ENCODE measurements at regions not wholly inside any gene's neighbourhood (a gene's known extent, or its start where the extent isn't known, plus 50 kb on each side); places are given as distances from the start of the nearest gene placed in this dataset.

DNA sequence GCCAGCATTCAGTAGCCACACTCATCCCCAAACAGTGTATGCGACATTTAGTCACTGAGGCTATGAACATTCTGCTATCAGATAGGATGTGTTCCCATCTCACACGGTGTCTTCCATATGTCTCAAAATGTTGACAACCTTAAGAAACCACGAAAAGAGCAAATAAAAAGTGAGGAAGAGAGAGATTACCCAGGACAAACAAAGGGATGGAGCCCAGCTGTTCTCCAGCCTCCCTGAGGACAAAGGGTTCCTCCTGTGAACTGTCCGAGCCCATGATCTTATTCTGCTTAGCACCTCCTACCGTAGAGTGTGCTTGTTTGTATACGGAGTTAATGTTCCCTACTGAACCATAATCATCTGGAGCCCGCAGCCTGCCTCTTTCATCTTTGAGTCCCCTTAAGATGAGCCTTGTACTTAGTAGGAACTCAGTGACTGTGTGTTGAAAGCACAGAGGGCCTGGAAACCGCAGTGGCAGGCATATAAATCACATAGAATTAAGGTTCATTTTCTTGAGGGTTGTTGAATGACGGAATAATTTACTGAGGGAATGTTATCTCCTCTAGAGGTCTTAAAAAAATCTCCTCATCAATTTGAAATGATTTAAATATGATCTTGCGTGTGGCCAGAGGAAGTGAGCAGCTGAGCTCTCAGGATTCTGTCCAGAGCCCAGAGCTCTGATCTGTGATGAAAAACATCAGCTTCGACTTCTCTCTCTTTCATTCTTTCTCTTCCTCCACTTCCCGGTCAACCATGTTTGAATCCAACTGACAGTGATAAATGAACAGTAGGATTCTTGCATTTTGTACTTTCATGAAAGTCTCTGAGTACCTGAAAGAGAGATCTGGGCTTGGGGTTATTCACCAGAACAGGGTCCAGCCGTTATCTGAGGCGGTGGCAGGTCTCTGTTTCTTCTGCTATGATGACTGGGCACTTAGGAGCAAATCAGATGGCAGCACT, 200.5 kb downstream of the KLF5 start:
- H3K27me3 ChIP-seq, result no peaks in the 10 kb centered on the region
- no peak for TF ChIP-seq POLR2A (IDR thresholded peaks at IDR 0.05)
- H3K9me3 ChIP-seq, result no peaks in the 10 kb centered on the region
- peaks cover 0 to 9% (median 0%) of the 10 kb centered on the region in 4 donors for H3K4me1 ChIP-seq
- WGBS, 2 donors, result 46 to 49% methylated on average over 14 of the region's 14 CpGs
- H3K36me3 ChIP-seq, result no peaks in the 10 kb centered on the region
- no peak for DNase-seq (ENCODE audit: low spot score in 2 of 2)
- H3K27ac ChIP-seq, result peak overlapping the region in 2 of 4 donors; percentile 32 to 53
- no peak overlapping the region for H3K4me3 ChIP-seq

DNA sequence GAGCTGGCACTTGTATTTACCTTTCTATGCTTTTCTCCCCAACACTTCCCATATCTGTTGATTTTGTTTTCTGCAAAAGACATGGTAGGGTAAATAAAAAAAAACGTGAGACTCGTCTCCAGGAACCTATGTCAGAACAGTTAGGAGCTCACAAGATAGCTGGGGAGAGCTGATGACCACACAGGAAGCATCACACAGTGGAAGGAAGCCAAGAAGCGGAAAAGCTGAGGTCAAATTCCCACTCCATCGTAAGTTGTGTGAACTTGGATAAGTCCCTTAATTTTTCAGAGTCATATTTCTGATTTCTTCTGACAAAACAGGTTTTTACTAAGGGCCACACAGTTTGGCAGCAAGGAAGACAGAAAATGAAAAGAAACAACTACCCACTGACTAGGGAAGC, 199.6 kb downstream of the KLF5 start:
- 59 to 64% methylated on average over 4 of the region's 4 CpGs for WGBS, 2 donors
- TF ChIP-seq POLR2A (IDR thresholded peaks at IDR 0.05) (no peak), EP300 (IDR thresholded peaks at IDR 0.05) (no peak)
- TF ChIP-seq, protein P1, sequence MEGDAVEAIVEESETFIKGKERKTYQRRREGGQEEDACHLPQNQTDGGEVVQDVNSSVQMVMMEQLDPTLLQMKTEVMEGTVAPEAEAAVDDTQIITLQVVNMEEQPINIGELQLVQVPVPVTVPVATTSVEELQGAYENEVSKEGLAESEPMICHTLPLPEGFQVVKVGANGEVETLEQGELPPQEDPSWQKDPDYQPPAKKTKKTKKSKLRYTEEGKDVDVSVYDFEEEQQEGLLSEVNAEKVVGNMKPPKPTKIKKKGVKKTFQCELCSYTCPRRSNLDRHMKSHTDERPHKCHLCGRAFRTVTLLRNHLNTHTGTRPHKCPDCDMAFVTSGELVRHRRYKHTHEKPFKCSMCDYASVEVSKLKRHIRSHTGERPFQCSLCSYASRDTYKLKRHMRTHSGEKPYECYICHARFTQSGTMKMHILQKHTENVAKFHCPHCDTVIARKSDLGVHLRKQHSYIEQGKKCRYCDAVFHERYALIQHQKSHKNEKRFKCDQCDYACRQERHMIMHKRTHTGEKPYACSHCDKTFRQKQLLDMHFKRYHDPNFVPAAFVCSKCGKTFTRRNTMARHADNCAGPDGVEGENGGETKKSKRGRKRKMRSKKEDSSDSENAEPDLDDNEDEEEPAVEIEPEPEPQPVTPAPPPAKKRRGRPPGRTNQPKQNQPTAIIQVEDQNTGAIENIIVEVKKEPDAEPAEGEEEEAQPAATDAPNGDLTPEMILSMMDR (IDR thresholded peaks at IDR 0.05), result no peak
- Histone ChIP-seq H3K36me3 (no peaks in the 10 kb centered on the region), H3K4me1 (peaks cover 0 to 9% (median 0%) of the 10 kb centered on the region in 4 donors), H3K9me3 (no peaks in the 10 kb centered on the region), H3K4me3 (no peak overlapping the region), H3K27ac (peak overlapping the region in 1 of 4 donors; percentile 53), H3K27me3 (no peaks in the 10 kb centered on the region)
- no peak for DNase-seq (ENCODE audit: low spot score in 2 of 2)

DNA sequence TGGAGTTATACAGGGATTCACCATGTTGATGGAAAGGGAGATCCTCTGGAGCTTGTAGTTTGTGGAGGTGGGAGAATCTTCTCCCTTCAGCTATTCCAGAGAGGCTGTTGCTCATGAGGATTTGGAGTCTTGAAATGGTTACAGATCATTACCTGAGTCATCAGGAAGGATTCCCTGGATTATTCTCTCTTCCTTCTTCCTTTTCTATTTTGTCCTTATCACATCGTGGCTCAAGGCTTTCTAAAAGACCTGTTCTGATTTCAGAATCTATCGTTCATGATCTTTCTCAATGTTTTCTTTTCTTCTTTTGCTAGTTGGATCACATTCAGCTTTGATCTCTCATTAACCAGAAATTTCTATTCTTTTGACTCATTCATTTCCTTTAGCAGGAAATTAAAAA, 196.0 kb downstream of the KLF5 start:
- Histone ChIP-seq H3K27ac (no peak overlapping the region), H3K9me3 (no peaks in the 10 kb centered on the region), H3K4me1 (peaks cover 0 to 7% (median 0%) of the 10 kb centered on the region in 4 donors), H3K27me3 (no peaks in the 10 kb centered on the region), H3K4me3 (no peak overlapping the region), H3K36me3 (no peaks in the 10 kb centered on the region)
- WGBS, 2 donors, result 34 to 53% methylated on average over 2 of the region's 2 CpGs
- TF ChIP-seq POLR2A (IDR thresholded peaks at IDR 0.05), result no peak
- TF ChIP-seq EP300 (IDR thresholded peaks at IDR 0.05), result no peak
- TF ChIP-seq, protein P1 (IDR thresholded peaks at IDR 0.05), result no peak
- DNase-seq (ENCODE audit: low spot score in 2 of 2), result no peak

DNA sequence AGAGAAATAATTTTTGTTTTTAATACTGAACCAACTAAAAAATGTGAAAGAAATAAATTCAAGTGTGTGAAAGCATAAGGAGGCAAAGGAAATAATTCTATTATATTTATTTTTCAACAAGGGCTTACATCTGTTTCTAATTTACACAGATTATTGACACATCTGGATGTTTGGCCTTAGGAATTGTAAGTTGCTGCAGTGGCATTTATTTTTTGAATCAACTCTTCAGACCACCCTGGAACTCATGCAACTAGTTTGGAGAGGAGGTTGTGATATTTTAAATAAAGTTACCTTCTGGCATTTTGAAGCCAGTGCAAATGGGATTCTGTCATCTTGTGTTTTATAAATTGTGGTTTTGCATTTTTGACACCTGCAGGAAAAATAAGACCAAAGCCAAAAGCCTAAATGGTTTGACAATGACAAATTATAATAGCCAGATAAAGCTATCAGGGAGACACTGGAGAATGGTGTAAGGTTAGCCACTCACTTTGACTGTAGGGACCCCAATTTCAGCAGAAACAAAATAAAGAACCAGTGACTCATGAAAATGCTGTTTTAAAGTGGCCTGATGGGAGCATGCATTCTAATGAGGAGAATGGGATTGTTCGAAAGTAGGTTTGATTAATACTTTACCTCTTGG, 192.9 kb downstream of the KLF5 start:
- WGBS, 2 donors, result 59 to 62% methylated on average over 1 of the region's 1 CpG
- H3K9me3 ChIP-seq, result no peaks in the 10 kb centered on the region
- H3K4me3 ChIP-seq, result no peak overlapping the region
- no peaks in the 10 kb centered on the region for H3K27me3 ChIP-seq
- no peak for DNase-seq (ENCODE audit: low spot score in 2 of 2)
- no peak for TF ChIP-seq EP300 (IDR thresholded peaks at IDR 0.05)
- TF ChIP-seq, protein P1 (IDR thresholded peaks at IDR 0.05), result no peak
- no peak for TF ChIP-seq POLR2A (IDR thresholded peaks at IDR 0.05)
- no peaks in the 10 kb centered on the region for H3K36me3 ChIP-seq
- no peak overlapping the region for H3K27ac ChIP-seq
- H3K4me1 ChIP-seq, result no peaks in the 10 kb centered on the region

DNA sequence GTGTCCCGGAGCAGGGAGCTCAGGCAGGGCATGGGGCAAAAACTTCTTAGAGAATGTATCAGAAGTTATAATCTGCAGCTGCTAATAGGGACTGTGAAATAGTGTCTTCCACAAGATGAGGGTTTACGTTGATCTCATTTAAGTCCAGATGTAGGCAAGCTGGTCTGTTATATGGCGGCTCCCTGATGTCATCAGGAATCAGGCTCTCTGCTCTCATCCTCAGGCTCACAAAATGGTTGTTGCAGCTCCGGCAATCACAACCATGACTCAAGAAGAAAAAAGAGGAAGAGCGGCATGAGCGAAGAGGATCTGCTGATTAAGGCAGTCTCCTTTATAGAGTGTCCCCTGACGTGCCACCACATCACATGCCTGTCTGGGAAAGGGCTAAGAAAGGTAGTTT, 191.3 kb downstream of the KLF5 start:
- Histone ChIP-seq H3K9me3 (no peaks in the 10 kb centered on the region), H3K4me1 (no peaks in the 10 kb centered on the region), H3K27me3 (no peaks in the 10 kb centered on the region), H3K27ac (no peak overlapping the region), H3K36me3 (no peaks in the 10 kb centered on the region), H3K4me3 (no peak overlapping the region)
- TF ChIP-seq, protein P1 (IDR thresholded peaks at IDR 0.05), result no peak
- DNase-seq (ENCODE audit: low spot score in 2 of 2), result no peak
- 94% methylated on average over 7 of the region's 7 CpGs for WGBS, 2 donors
